K562 (cell line): ENCODE measurements at regions not wholly inside any gene's neighbourhood (a gene's known extent, or its start where the extent isn't known, plus 50 kb on each side); places are given as distances from the start of the nearest gene placed in this dataset.

Experiments used
- ATAC-seq: fragments of 200-7000 bp; cut with Tn5 transposase; 3 replicates; pipeline ENCODE4 v1.9.1; 2020; ENCODE audit warnings: moderate library complexity
- BruUV-seq: library from RNA; stranded (reverse); fragments of 400-500 nt; replicated peaks from 2 replicates; lab custom pipeline; 2021; lab: Mats Ljungman, UMichigan
- CTCF ChIA-PET: fragments of 300-600 bp; formaldehyde crosslinking; extraction: SDS; loops from one replicate; lab custom pipeline; 2021; ENCODE audit warnings: low intra/inter-chr PET ratio; lab: Yijun Ruan, JAX
- POLR2A ChIA-PET: fragments of 300-600, 350-650 bp; sonication (Branson Sonifier 250); formaldehyde crosslinking; extraction: SDS; loops from one replicate; lab custom pipeline; 2021; ENCODE audit warnings: antibody characterized with exemption, inconsistent platforms; lab: Yijun Ruan, JAX
- DNase-seq, 4 experiments: peaks; one replicate each; pipeline versions ENCODE4 v3.0.0 to v3.0.0-alpha.2; 2011 to 2018; ENCODE audit warnings: low spot score in 3 of 4, mixed read lengths in 3 of 4; ENCODE audit errors: extremely low read depth in 1 of 4
- FAIRE-seq: peaks from 2 replicates; lab custom pipeline; 2011; peaks lifted over from hg19 to GRCh38; lab: Jason Lieb, UNC
- H2AFZ ChIP-seq: 2 replicates; pipeline ENCODE4 v1.6.0; 2011; ENCODE audit warnings: low read depth, low read length, control low read depth, inconsistent platforms
- H3K27ac ChIP-seq: fragments of 200-600 bp; 3 replicates; pipeline ENCODE4 v1.8.0; 2011; ENCODE audit warnings: low read depth, mild to moderate bottlenecking, control low read depth, inconsistent platforms, low read length, moderate library complexity, mixed read lengths; ENCODE audit errors: extremely low read depth
- H3K27me3 ChIP-seq, 2 experiments: fragments of 300-600 bp in 1 of 2; 2 replicates in 1 of 2; 3 replicates in 1 of 2; pipeline versions ENCODE4 v1.6.0 to v1.8.0; 2011; ENCODE audit warnings: inconsistent platforms in 2 of 2, low read length in 2 of 2, mild to moderate bottlenecking in 1 of 2, mixed read lengths in 1 of 2, moderate library complexity in 1 of 2; ENCODE audit not compliant: control insufficient read depth in 2 of 2, insufficient read depth in 2 of 2
- H3K36me3 ChIP-seq: fragments of 300-600 bp; 3 replicates; pipeline ENCODE4 v1.8.0; 2011; ENCODE audit warnings: mild to moderate bottlenecking, low read length, inconsistent platforms; ENCODE audit not compliant: control insufficient read depth, insufficient read depth
- H3K4me1 ChIP-seq, 2 experiments: fragments of 200-600 bp in 1 of 2; replicated peaks in 1 of 2; 2 replicates in 1 of 2; 3 replicates in 1 of 2; pipeline versions ENCODE4 v1.5.1 to v1.8.0; 2011; ENCODE audit warnings: inconsistent platforms in 2 of 2, low read length in 2 of 2, mild to moderate bottlenecking in 1 of 2, mixed read lengths in 1 of 2, moderate library complexity in 1 of 2; ENCODE audit not compliant: control insufficient read depth in 2 of 2, insufficient read depth in 2 of 2
- H3K4me2 ChIP-seq: 2 replicates; pipeline ENCODE4 v1.6.1; 2011; ENCODE audit warnings: low read length, control low read depth, inconsistent platforms, mixed read lengths; ENCODE audit not compliant: insufficient read depth
- H3K4me3 ChIP-seq: fragments of 200-600 bp; sonication (generic), shearing (Covaris generic); 2 replicates; pipeline ENCODE4 v1.5.1; 2016; ENCODE audit warnings: control low read depth, inconsistent platforms
- H3K79me2 ChIP-seq: fragments of 200-600 bp; 3 replicates; pipeline ENCODE4 v1.8.0; 2011; ENCODE audit warnings: low read length, inconsistent platforms; ENCODE audit not compliant: control insufficient read depth, insufficient read depth
- H3K9ac ChIP-seq, 2 experiments: 2 replicates each; pipeline versions ENCODE4 v1.6.0 to v1.6.1; 2011; ENCODE audit warnings: low read depth in 2 of 2, low read length in 2 of 2, control low read depth in 1 of 2, inconsistent platforms in 1 of 2, mild to moderate bottlenecking in 1 of 2, mixed read lengths in 1 of 2; ENCODE audit not compliant: insufficient read depth in 1 of 2
- H3K9me1 ChIP-seq: one replicate; pipeline ENCODE4 v1.6.0; 2011; ENCODE audit warnings: inconsistent platforms, mild to moderate bottlenecking, low read length, moderate library complexity; ENCODE audit not compliant: control insufficient read depth, insufficient read depth
- H3K9me3 ChIP-seq: replicated peaks from 2 replicates; pipeline ENCODE4 v1.5.1; 2011; ENCODE audit warnings: low read depth, low read length, inconsistent platforms; ENCODE audit not compliant: control insufficient read depth, insufficient read depth
- H4K20me1 ChIP-seq: replicated peaks from 2 replicates; pipeline ENCODE4 v1.6.1; 2011; ENCODE audit warnings: low read length, inconsistent platforms, mixed read lengths; ENCODE audit not compliant: control insufficient read depth, insufficient read depth
- BRF2 ChIP-seq: IDR thresholded peaks from 3 replicates; pipeline ENCODE4 v1.6.1; 2011; ENCODE audit warnings: borderline replicate concordance, mild to moderate bottlenecking; ENCODE audit not compliant: insufficient read length, insufficient read depth
- COPS2 ChIP-seq: fragments of 450-650 bp; conservative IDR thresholded peaks from 2 replicates; pipeline ENCODE4 v1.6.1; 2016; ENCODE audit warnings: mild to moderate bottlenecking, moderate library complexity
- GTF2E2 ChIP-seq: fragments of 200-800 bp; sonication (Bioruptor generic); IDR thresholded peaks from 2 replicates; pipeline ENCODE4 v1.6.1; 2016; ENCODE audit warnings: missing genetic modification characterization, missing compliant biosample characterization
- ILK ChIP-seq: fragments of 450-650 bp; IDR thresholded peaks from 2 replicates; pipeline ENCODE4 v1.6.1; 2016; ENCODE audit warnings: missing genetic modification characterization, low read depth, mild to moderate bottlenecking, missing compliant biosample characterization, moderate library complexity, borderline replicate concordance
- MAX ChIP-seq: sonication (generic); formaldehyde crosslinking; IDR thresholded peaks from 2 replicates; pipeline ENCODE4 v1.9.0; 2022; ENCODE audit warnings: mild to moderate bottlenecking, missing genetic modification reagents
- MLLT1 ChIP-seq, 2 experiments: fragments of 450-650 bp; IDR thresholded peaks; 2 replicates each; pipeline ENCODE4 v1.6.1; 2016
- NEUROD1 ChIP-seq: fragments of 150-350 bp; IDR thresholded peaks from 2 replicates; pipeline ENCODE4 v1.6.1; 2014; ENCODE audit warnings: borderline replicate concordance, low read length, low read depth; ENCODE audit not compliant: partially characterized antibody
- SMARCA5 ChIP-seq: fragments of 450-650 bp; IDR thresholded peaks from 2 replicates; pipeline ENCODE4 v1.6.1; 2016
- SMARCE1 ChIP-seq: fragments of 450-650 bp; IDR thresholded peaks from 2 replicates; pipeline ENCODE4 v1.7.1; 2016; ENCODE audit warnings: mild to moderate bottlenecking
- SP2 ChIP-seq: IDR thresholded peaks from 2 replicates; pipeline ENCODE4 v1.6.1; 2011; ENCODE audit warnings: mild to moderate bottlenecking, low read depth, low read length, moderate library complexity; ENCODE audit not compliant: poor library complexity, severe bottlenecking; ENCODE audit errors: extremely low read depth
- SRSF3 ChIP-seq: fragments of 200-400 bp; formaldehyde crosslinking; IDR thresholded peaks from 2 replicates; pipeline ENCODE4 v1.6.1; 2016; ENCODE audit warnings: mild to moderate bottlenecking, low read length, moderate library complexity; ENCODE audit not compliant: insufficient read depth
- TAF9B ChIP-seq: fragments of 450-650 bp; IDR thresholded peaks from 2 replicates; pipeline ENCODE4 v1.6.1; 2018; ENCODE audit warnings: mild to moderate bottlenecking; ENCODE audit not compliant: partially characterized antibody
- ZNF140 ChIP-seq: fragments of 250-450 bp; sonication (Bioruptor Pico); IDR thresholded peaks from 2 replicates; pipeline ENCODE4 v1.8.0; 2021; ENCODE audit warnings: moderate library complexity, mild to moderate bottlenecking, inconsistent platforms
- ZNF165 ChIP-seq: fragments of 250-450 bp; sonication (Bioruptor Pico); IDR thresholded peaks from 2 replicates; pipeline ENCODE4 v1.4.0; 2020; ENCODE audit warnings: borderline replicate concordance
- ZNF224 ChIP-seq: sonication (generic); formaldehyde crosslinking; IDR thresholded peaks from 2 replicates; pipeline ENCODE4 v1.8.0; 2022; ENCODE audit warnings: mild to moderate bottlenecking, missing genetic modification reagents
- ZNF431 ChIP-seq: sonication (generic); formaldehyde crosslinking; IDR thresholded peaks from 2 replicates; pipeline ENCODE4 v1.8.0; 2022; ENCODE audit warnings: mild to moderate bottlenecking, missing genetic modification reagents
- ZNF511 ChIP-seq: sonication (generic); formaldehyde crosslinking; IDR thresholded peaks from 2 replicates; pipeline ENCODE4 v1.8.0; 2022; ENCODE audit warnings: mild to moderate bottlenecking, missing genetic modification reagents
- WGBS: fragments of 100-300 bp; shearing (Covaris generic); methylation state at CpG from one replicate; pipeline ENCODE4 v1.1.6; 2016; ENCODE audit warnings: low coverage, mixed read lengths; ENCODE audit not compliant: insufficient coverage; ENCODE audit errors: missing lambda C conversion rate; 5-methylcytosine and 5-hydroxymethylcytosine counted together
- in situ Hi-C: fragments of 300-500 bp; cut with MboI; formaldehyde crosslinking; loops from 4 replicates; pipeline ENCODE4 v1.15.0; 2018; ENCODE audit warnings: inconsistent platforms, mixed read lengths
- intact Hi-C: fragments of 100-400 bp; cut with micrococcal nuclease; formaldehyde crosslinking; loops from 2 replicates; pipeline ENCODE4 v1.14.2; 2022
- TF ChIP-seq, protein P1 (sequence below): fragments of 250-450 bp; sonication (Bioruptor Pico); IDR thresholded peaks from 2 replicates; pipeline ENCODE4 v1.8.0; 2022; ENCODE audit warnings: moderate library complexity, mild to moderate bottlenecking, inconsistent platforms
- TF ChIP-seq, protein P2 (sequence below): sonication (generic); IDR thresholded peaks from 2 replicates; pipeline ENCODE4 v1.6.1; 2016

GRCh38 chr4:187127456-187127855 is 403.8 kb upstream of the FAT1 start:
- FAIRE-seq (no peak), DNase-seq (no peak), ATAC-seq (no peak)
- Histone ChIP-seq H4K20me1 (no peaks in the 10 kb centered on the region), H2AFZ (no peak overlapping the region), H3K4me1 (no peaks in the 10 kb centered on the region), H3K9ac (no peak overlapping the region), H3K4me2 (no peak overlapping the region), H3K79me2 (no peaks in the 10 kb centered on the region), H3K9me3 (no peaks in the 10 kb centered on the region), H3K27ac (no peak overlapping the region), H3K9me1 (no peaks in the 10 kb centered on the region), H3K27me3 (peaks cover 16 to 30% of the 10 kb centered on the region in 2 experiments; a peak in 4 of 5 replicates), H3K4me3 (no peak overlapping the region), H3K36me3 (no peaks in the 10 kb centered on the region)
- in situ Hi-C loops (no loop called here), intact Hi-C loops (no loop called here)
- CTCF ChIA-PET, result no interaction called here
- no TSS peak for BruUV-seq
- POLR2A ChIA-PET, result no interaction called here
- WGBS, result 0% methylated on average over 3 of the region's 3 CpGs
- TF ChIP-seq, protein P1, sequence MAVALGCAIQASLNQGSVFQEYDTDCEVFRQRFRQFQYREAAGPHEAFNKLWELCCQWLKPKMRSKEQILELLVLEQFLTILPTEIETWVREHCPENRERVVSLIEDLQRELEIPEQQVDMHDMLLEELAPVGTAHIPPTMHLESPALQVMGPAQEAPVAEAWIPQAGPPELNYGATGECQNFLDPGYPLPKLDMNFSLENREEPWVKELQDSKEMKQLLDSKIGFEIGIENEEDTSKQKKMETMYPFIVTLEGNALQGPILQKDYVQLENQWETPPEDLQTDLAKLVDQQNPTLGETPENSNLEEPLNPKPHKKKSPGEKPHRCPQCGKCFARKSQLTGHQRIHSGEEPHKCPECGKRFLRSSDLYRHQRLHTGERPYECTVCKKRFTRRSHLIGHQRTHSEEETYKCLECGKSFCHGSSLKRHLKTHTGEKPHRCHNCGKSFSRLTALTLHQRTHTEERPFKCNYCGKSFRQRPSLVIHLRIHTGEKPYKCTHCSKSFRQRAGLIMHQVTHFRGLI (CRISPR knock-in tag), result no peak
- no peak for TF ChIP-seq SMARCA5
- no peak for TF ChIP-seq BRF2
- TF ChIP-seq ZNF511 (CRISPR knock-in tag), result no peak
- no peak for TF ChIP-seq ZNF165 (CRISPR knock-in tag)
- no peak for TF ChIP-seq COPS2
- TF ChIP-seq GTF2E2 (tag), result no peak
- TF ChIP-seq ZNF431, result no peak
- TF ChIP-seq MAX, result no peak
- TF ChIP-seq SMARCE1, result no peak
- TF ChIP-seq TAF9B, result no peak
- TF ChIP-seq NEUROD1, result no peak
- no peak for TF ChIP-seq SRSF3
- TF ChIP-seq ZNF224 (CRISPR knock-in tag), result no peak
- TF ChIP-seq ZNF140 (CRISPR knock-in tag), result no peak
- TF ChIP-seq, protein P2, sequence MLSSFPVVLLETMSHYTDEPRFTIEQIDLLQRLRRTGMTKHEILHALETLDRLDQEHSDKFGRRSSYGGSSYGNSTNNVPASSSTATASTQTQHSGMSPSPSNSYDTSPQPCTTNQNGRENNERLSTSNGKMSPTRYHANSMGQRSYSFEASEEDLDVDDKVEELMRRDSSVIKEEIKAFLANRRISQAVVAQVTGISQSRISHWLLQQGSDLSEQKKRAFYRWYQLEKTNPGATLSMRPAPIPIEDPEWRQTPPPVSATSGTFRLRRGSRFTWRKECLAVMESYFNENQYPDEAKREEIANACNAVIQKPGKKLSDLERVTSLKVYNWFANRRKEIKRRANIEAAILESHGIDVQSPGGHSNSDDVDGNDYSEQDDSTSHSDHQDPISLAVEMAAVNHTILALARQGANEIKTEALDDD, result no peak
- no peak for TF ChIP-seq SP2
- TF ChIP-seq ILK, result no peak
- no peak for TF ChIP-seq MLLT1 (IDR thresholded peaks at IDR 0.05)
